Tibial nerve (tissue), 4 donors: ENCODE measurements at regions not wholly inside any gene's neighbourhood (a gene's known extent, or its start where the extent isn't known, plus 50 kb on each side); places are given as distances from the start of the nearest gene placed in this dataset.

Experiments used
- DNase-seq, 2 donors: peaks; one replicate each; pipeline ENCODE4 v3.0.0-alpha.2; 2019; ENCODE audit warnings: low spot score in 2 of 2
- H3K27ac ChIP-seq, 4 donors: fragments of 200-600 bp; sonication (generic) in 3 of 4; one replicate each; pipeline ENCODE4 v1.5.1; 2017 to 2019; ENCODE audit warnings: mild to moderate bottlenecking in 1 of 4
- H3K27me3 ChIP-seq, 2 donors: fragments of 200-600 bp; sonication (generic) in 1 of 2; one replicate each; pipeline versions ENCODE4 v1.5.1 to v1.6.0; 2017 to 2019
- H3K36me3 ChIP-seq, 3 donors: fragments of 200-600 bp; sonication (generic); one replicate each; pipeline ENCODE4 v1.5.1; 2018 to 2019
- H3K4me1 ChIP-seq, 4 donors: fragments of 200-600 bp; sonication (generic) in 3 of 4; one replicate each; pipeline ENCODE4 v1.5.1; 2017 to 2019
- H3K4me3 ChIP-seq, 4 donors: fragments of 200-600 bp; sonication (generic) in 3 of 4; one replicate each; pipeline ENCODE4 v1.5.1; 2017 to 2019; ENCODE audit warnings: mild to moderate bottlenecking in 1 of 4, moderate library complexity in 1 of 4
- H3K9me3 ChIP-seq, 4 donors: fragments of 200-600 bp; sonication (generic) in 3 of 4; one replicate each; pipeline ENCODE4 v1.5.1; 2017 to 2019
- CTCF ChIP-seq, 5 experiments: fragments of 200-600 bp in 3 of 5; fragments of 450-650 bp in 2 of 5; sonication (generic) in 3 of 5; IDR thresholded peaks; one replicate each; pipeline ENCODE4 v1.5.1; 2016 to 2019; ENCODE audit warnings: antibody characterized with exemption in 5 of 5, mild to moderate bottlenecking in 3 of 5, moderate library complexity in 2 of 5
- EP300 ChIP-seq, 2 donors: sonication (generic); formaldehyde crosslinking; IDR thresholded peaks; one replicate each; pipeline ENCODE4 v1.6.1; 2017; ENCODE audit warnings: antibody characterized with exemption in 2 of 2, mild to moderate bottlenecking in 1 of 2
- POLR2A ChIP-seq, 2 donors: fragments of 450-650 bp; IDR thresholded peaks; one replicate each; pipeline ENCODE4 v1.6.1; 2017; ENCODE audit warnings: antibody characterized with exemption in 2 of 2, mild to moderate bottlenecking in 2 of 2, moderate library complexity in 2 of 2
- WGBS, 2 donors: methylation state at CpG; one replicate each; pipeline ENCODE4 v1.1.5; 2018; 5-methylcytosine and 5-hydroxymethylcytosine counted together

GRCh38 chr20:24831232-24831631 is 117.8 kb upstream of the CST7 start:
- no peak for DNase-seq
- TF ChIP-seq CTCF (IDR thresholded peaks at IDR 0.05): no peak
- no peak for TF ChIP-seq POLR2A (IDR thresholded peaks at IDR 0.05)
- no peak for TF ChIP-seq EP300 (IDR thresholded peaks at IDR 0.05)
- Histone ChIP-seq H3K4me1 (no peaks in the 10 kb centered on the region), H3K27ac (no peak overlapping the region), H3K4me3 (no peak overlapping the region), H3K27me3 (no peaks in the 10 kb centered on the region), H3K36me3 (no peaks in the 10 kb centered on the region), H3K9me3 (peaks cover 0 to 8% (median 0%) of the 10 kb centered on the region in 4 donors)
- 83 to 95% methylated on average over 1 of the region's 1 CpG for WGBS, 2 donors

GRCh38 chr20:24832518-24832917 is 116.6 kb upstream of the CST7 start:
- Histone ChIP-seq H3K4me1 (no peaks in the 10 kb centered on the region), H3K27me3 (no peaks in the 10 kb centered on the region), H3K36me3 (no peaks in the 10 kb centered on the region), H3K4me3 (no peak overlapping the region), H3K27ac (no peak overlapping the region), H3K9me3 (peaks cover 0 to 8% (median 0%) of the 10 kb centered on the region in 4 donors)
- WGBS, 2 donors: 81 to 91% methylated on average over 6 of the region's 6 CpGs
- DNase-seq: no peak
- TF ChIP-seq EP300 (IDR thresholded peaks at IDR 0.05): no peak
- no peak for TF ChIP-seq CTCF (IDR thresholded peaks at IDR 0.05)
- TF ChIP-seq POLR2A (IDR thresholded peaks at IDR 0.05): no peak

GRCh38 chr20:24833592-24833991 is 115.5 kb upstream of the CST7 start:
- 78 to 87% methylated on average over 6 of the region's 6 CpGs for WGBS, 2 donors
- Histone ChIP-seq H3K4me3 (no peak overlapping the region), H3K27ac (no peak overlapping the region), H3K36me3 (no peaks in the 10 kb centered on the region), H3K27me3 (no peaks in the 10 kb centered on the region), H3K4me1 (no peaks in the 10 kb centered on the region), H3K9me3 (peaks cover 0 to 8% (median 0%) of the 10 kb centered on the region in 4 donors)
- no peak for DNase-seq
- TF ChIP-seq CTCF (IDR thresholded peaks at IDR 0.05) (no peak), POLR2A (IDR thresholded peaks at IDR 0.05) (no peak), EP300 (IDR thresholded peaks at IDR 0.05) (no peak)

DNA sequence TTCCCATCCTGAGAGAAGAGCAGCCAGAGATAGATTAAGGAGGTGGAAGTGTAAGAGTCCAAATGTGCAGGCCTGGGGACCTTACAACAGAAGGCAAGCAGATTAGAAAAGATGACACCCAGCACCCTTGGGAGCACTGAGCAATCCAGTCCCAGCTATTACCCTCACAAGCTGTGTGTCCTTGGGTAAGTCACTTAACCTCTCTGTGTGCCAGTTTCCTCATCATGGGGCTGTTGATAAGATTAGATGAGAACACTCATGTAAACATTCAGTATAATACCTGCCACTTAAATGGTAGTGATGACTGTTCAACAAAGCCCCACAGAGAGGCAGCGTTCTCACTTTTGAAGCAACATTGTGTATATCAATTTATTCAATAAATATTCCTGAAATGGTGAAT is 114.8 kb upstream of the CST7 start:
- TF ChIP-seq CTCF (IDR thresholded peaks at IDR 0.05) (no peak), POLR2A (IDR thresholded peaks at IDR 0.05) (no peak), EP300 (IDR thresholded peaks at IDR 0.05) (no peak)
- Histone ChIP-seq H3K4me3 (no peak overlapping the region), H3K27ac (no peak overlapping the region), H3K27me3 (no peaks in the 10 kb centered on the region), H3K4me1 (no peaks in the 10 kb centered on the region), H3K36me3 (no peaks in the 10 kb centered on the region), H3K9me3 (peaks cover 0 to 8% (median 0%) of the 10 kb centered on the region in 4 donors)
- no peak for DNase-seq
- 88 to 93% methylated on average over 1 of the region's 1 CpG for WGBS, 2 donors

DNA sequence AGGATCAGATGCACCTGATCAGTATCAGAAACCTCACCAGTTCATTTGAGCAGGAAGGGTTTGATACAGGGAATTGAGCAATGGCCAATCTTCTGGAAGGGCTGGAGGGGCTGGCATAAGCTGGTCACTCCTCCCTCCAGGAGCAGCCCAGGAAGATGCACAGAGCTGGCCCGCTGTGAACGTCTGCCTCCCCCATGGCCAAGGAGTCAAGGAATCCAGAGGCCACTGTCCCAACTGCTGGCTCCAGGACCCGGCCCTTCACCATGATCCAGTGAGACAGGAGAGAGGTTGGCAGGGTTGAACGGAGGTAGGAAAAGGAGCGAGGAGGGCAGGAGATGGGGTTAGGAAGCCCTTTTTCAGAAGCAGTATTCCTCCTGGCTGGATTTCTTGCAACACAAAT is 113.9 kb upstream of the CST7 start:
- no peaks in the 10 kb centered on the region for H3K36me3 ChIP-seq
- no peak overlapping the region for H3K27ac ChIP-seq
- peaks cover 0 to 8% (median 0%) of the 10 kb centered on the region in 4 donors for H3K9me3 ChIP-seq
- no peak overlapping the region for H3K4me3 ChIP-seq
- DNase-seq: no peak
- WGBS, 2 donors: 71 to 72% methylated on average over 5 of the region's 5 CpGs
- no peaks in the 10 kb centered on the region for H3K4me1 ChIP-seq
- no peaks in the 10 kb centered on the region for H3K27me3 ChIP-seq
- TF ChIP-seq EP300 (IDR thresholded peaks at IDR 0.05) (no peak), POLR2A (IDR thresholded peaks at IDR 0.05) (no peak), CTCF (IDR thresholded peaks at IDR 0.05) (no peak)
